Ovary (tissue), 7 donors: ENCODE measurements at regions not wholly inside any gene's neighbourhood (a gene's known extent, or its start where the extent isn't known, plus 50 kb on each side); places are given as distances from the start of the nearest gene placed in this dataset.

ENCODE experiments used
- DNase-seq, 5 donors: peaks; one replicate each; pipeline ENCODE4 v3.0.0-alpha.2; 2019 to 2020
- H3K27ac ChIP-seq, 2 donors: fragments of 200-600 bp; one replicate each; pipeline versions ENCODE4 v1.5.1 to v1.8.0; 2019 to 2022
- H3K27me3 ChIP-seq: fragments of 200-600 bp; one replicate; pipeline ENCODE4 v1.8.0; 2022
- H3K36me3 ChIP-seq: fragments of 200-600 bp; sonication (generic); one replicate; pipeline ENCODE4 v1.5.1; 2019
- H3K4me1 ChIP-seq: one replicate; pipeline ENCODE4 v1.8.1; 2013; ENCODE audit warnings: mild to moderate bottlenecking, moderate library complexity; ENCODE audit not compliant: insufficient read depth
- H3K4me3 ChIP-seq: fragments of 200-600 bp; sonication (generic); one replicate; pipeline ENCODE4 v1.5.1; 2017
- H3K9me3 ChIP-seq, 2 donors: fragments of 200-600 bp in 1 of 2; sonication (generic) in 1 of 2; one replicate each; pipeline versions ENCODE4 v1.5.1 to v1.8.1; 2013 to 2019; ENCODE audit warnings: mild to moderate bottlenecking in 1 of 2, moderate library complexity in 1 of 2
- CTCF ChIP-seq, 3 donors: fragments of 450-650 bp in 2 of 3; fragments of 200-600 bp in 1 of 3; IDR thresholded peaks; one replicate each; pipeline versions ENCODE4 v1.5.1 to v1.8.0; 2016 to 2022; ENCODE audit warnings: antibody characterized with exemption in 3 of 3, mild to moderate bottlenecking in 1 of 3
- EP300 ChIP-seq: sonication (generic); formaldehyde crosslinking; IDR thresholded peaks from one replicate; pipeline ENCODE4 v1.6.1; 2017; ENCODE audit warnings: antibody characterized with exemption
- POLR2A ChIP-seq: fragments of 450-650 bp; IDR thresholded peaks from one replicate; pipeline ENCODE4 v1.6.1; 2017; ENCODE audit warnings: antibody characterized with exemption, mild to moderate bottlenecking, moderate library complexity
- WGBS, 3 donors: extraction: QIAGEN DNeasy Blood & Tissue Kit in 1 of 3; methylation state at CpG; one replicate each; pipeline versions ENCODE4 v1.1.5 to v1.1.7; 2013 to 2017; 5-methylcytosine and 5-hydroxymethylcytosine counted together
- intact Hi-C, 4 donors: fragments of 100-400 bp; cut with DNase I; formaldehyde crosslinking; loops; one replicate each; pipeline versions ENCODE4 v1.11.0 to v1.15.1; 2022 to 2023
- donor health status: DM: no; HTN: no; CAD: no; lungs with moderate emphysema.
- donor health status: DM: no; HTN: no; CAD: no.
- donor health status: Bipolar disorder and iron deficiency.
- donor health status: DM: no; HTN: no; CAD: no.
- donor health status: DM: yes; HTN: yes; CAD: no.

GRCh38 chr2:5974477-5974876, 282.3 kb downstream of the SOX11 start:
- Histone ChIP-seq H3K9me3 (no peaks in the 10 kb centered on the region), H3K27ac (no peak overlapping the region), H3K27me3 (no peaks in the 10 kb centered on the region), H3K4me1 (no peaks in the 10 kb centered on the region), H3K36me3 (no peaks in the 10 kb centered on the region), H3K4me3 (no peak overlapping the region)
- WGBS, 3 donors: 88 to 90% (median 89%) methylated on average over 6 of the region's 6 CpGs
- no peak for TF ChIP-seq CTCF (IDR thresholded peaks at IDR 0.05)
- TF ChIP-seq EP300: no peak
- TF ChIP-seq POLR2A: no peak
- intact Hi-C loops: no loop called here
- DNase-seq: no peak

GRCh38 chr2:5975401-5975800, 283.2 kb downstream of the SOX11 start:
- DNase-seq: no peak
- Histone ChIP-seq H3K4me1 (peaks cover under 1% of the 10 kb centered on the region), H3K4me3 (no peak overlapping the region), H3K27me3 (no peaks in the 10 kb centered on the region), H3K36me3 (no peaks in the 10 kb centered on the region), H3K27ac (no peak overlapping the region), H3K9me3 (no peaks in the 10 kb centered on the region)
- WGBS, 3 donors: 80 to 85% (median 82%) methylated on average over 3 of the region's 3 CpGs
- intact Hi-C loops: no loop called here
- TF ChIP-seq EP300: no peak
- no peak for TF ChIP-seq POLR2A
- TF ChIP-seq CTCF (IDR thresholded peaks at IDR 0.05): no peak

- Histone ChIP-seq H3K4me3 (no peak overlapping the region), H3K27ac (no peak overlapping the region), H3K9me3 (no peaks in the 10 kb centered on the region), H3K4me1 (peaks cover 5% of the 10 kb centered on the region), H3K36me3 (no peaks in the 10 kb centered on the region), H3K27me3 (no peaks in the 10 kb centered on the region)
- no peak for TF ChIP-seq CTCF (IDR thresholded peaks at IDR 0.05)
- no peak for DNase-seq
- WGBS, 3 donors: 56 to 61% (median 61%) methylated on average over 9 of the region's 9 CpGs
- intact Hi-C loops: no loop called here
Measured at GRCh38 chr2:5976531-5977065, 284.4 kb downstream of the SOX11 start.

- WGBS, 3 donors: 52 to 71% (median 61%) methylated on average over 2 of the region's 2 CpGs
- H3K9me3 ChIP-seq: no peaks in the 10 kb centered on the region
- no peak overlapping the region for H3K27ac ChIP-seq
- no peak overlapping the region for H3K4me3 ChIP-seq
- H3K36me3 ChIP-seq: no peaks in the 10 kb centered on the region
- TF ChIP-seq CTCF (IDR thresholded peaks at IDR 0.05): no peak
- no peak for TF ChIP-seq POLR2A
- no peak for TF ChIP-seq EP300
- H3K27me3 ChIP-seq: no peaks in the 10 kb centered on the region
- intact Hi-C loops: no loop called here
- DNase-seq: no peak
- H3K4me1 ChIP-seq: peaks cover 5% of the 10 kb centered on the region
Measured at GRCh38 chr2:5977477-5977876, 285.3 kb downstream of the SOX11 start.
